Mesodermal cell (in vitro differentiated cells): ENCODE measurements at regions not wholly inside any gene's neighbourhood (a gene's known extent, or its start where the extent isn't known, plus 50 kb on each side); places are given as distances from the start of the nearest gene placed in this dataset.
"Not testable (repeated sequence)": the region's sequence is repeated elsewhere in the genome, so short reads cannot be mapped to it uniquely, and the experiment has no call there.

Source experiments
- H3K27ac ChIP-seq: 2 replicates; pipeline ENCODE4 v1.7.0; 2013; ENCODE audit warnings: mild to moderate bottlenecking, low read depth, low read length, moderate library complexity; ENCODE audit not compliant: severe bottlenecking
- H3K36me3 ChIP-seq: 2 replicates; pipeline ENCODE4 v1.7.1; 2013; ENCODE audit warnings: mild to moderate bottlenecking, low read length, moderate library complexity; ENCODE audit not compliant: control insufficient read depth, insufficient read depth
- H3K4me1 ChIP-seq: one replicate; pipeline ENCODE4 v1.7.1; 2013; ENCODE audit warnings: mild to moderate bottlenecking, low read length; ENCODE audit not compliant: insufficient read depth, control insufficient read depth, poor library complexity, severe bottlenecking
- H3K4me3 ChIP-seq: 2 replicates; pipeline ENCODE4 v1.7.0; 2013; ENCODE audit warnings: low read length, control low read depth, mild to moderate bottlenecking; ENCODE audit not compliant: insufficient read depth, poor library complexity, severe bottlenecking; ENCODE audit errors: extremely low read depth
- H3K9me3 ChIP-seq: 2 replicates; pipeline ENCODE4 v1.7.1; 2013; ENCODE audit warnings: mild to moderate bottlenecking, low read length, moderate library complexity; ENCODE audit not compliant: control insufficient read depth
- WGBS, 2 experiments: methylation state at CpG; one replicate each; pipeline ENCODE4 v1.1.5; 2013; ENCODE audit warnings: missing lambda C conversion rate in 2 of 2; ENCODE audit not compliant: insufficient coverage in 2 of 2; 5-methylcytosine and 5-hydroxymethylcytosine counted together

- H3K36me3 ChIP-seq, result no peaks in the 10 kb centered on the region
- WGBS, 2 experiments, result 60% methylated on average over 1 of the region's 2 CpGs; no CpG with 5 or more reads in 1 of the 2 experiments
- H3K27ac ChIP-seq, result no peak overlapping the region
- H3K4me1 ChIP-seq, result peaks cover 3% of the 10 kb centered on the region
- no peak overlapping the region for H3K4me3 ChIP-seq
- H3K9me3 ChIP-seq, result no peaks in the 10 kb centered on the region
Measured at GRCh38 chr3:26198609-26199008, 408.7 kb downstream of the OXSM start.

DNA sequence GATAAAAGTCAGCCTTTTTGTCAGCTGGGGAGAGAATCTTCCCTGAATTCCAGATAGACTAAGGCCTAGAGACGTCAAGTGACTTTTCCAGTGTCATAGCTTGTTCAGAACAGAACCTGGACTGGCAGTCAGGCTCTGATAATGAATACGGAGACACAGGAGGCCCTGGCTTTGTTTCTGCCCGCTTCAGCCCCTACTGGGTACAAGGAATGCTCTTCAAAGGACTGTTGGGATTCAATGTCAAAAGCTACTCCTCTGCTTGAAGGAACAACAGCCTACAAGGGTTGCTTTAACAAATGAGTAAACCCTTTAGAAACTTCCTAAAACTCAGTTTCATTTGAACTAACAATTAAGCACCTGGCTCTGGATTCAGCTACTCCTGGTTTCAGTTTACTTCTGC lies 412.3 kb downstream of the OXSM start:
- Histone ChIP-seq H3K9me3 (no peaks in the 10 kb centered on the region), H3K4me1 (peaks cover 3% of the 10 kb centered on the region), H3K36me3 (no peaks in the 10 kb centered on the region), H3K27ac (no peak overlapping the region), H3K4me3 (no peak overlapping the region)
- 49 to 62% methylated on average over 3 of the region's 3 CpGs for WGBS, 2 experiments

- Histone ChIP-seq H3K9me3 (no peaks in the 10 kb centered on the region), H3K36me3 (no peaks in the 10 kb centered on the region), H3K4me3 (no peak overlapping the region), H3K27ac (no peak overlapping the region), H3K4me1 (no peaks in the 10 kb centered on the region)
- WGBS, 2 experiments, result 100% methylated on average over 1 of the region's 1 CpG; no CpG with 5 or more reads in 1 of the 2 experiments
Measured at GRCh38 chr3:26205475-26205874, 415.6 kb downstream of the OXSM start.

- Histone ChIP-seq H3K36me3 (no peaks in the 10 kb centered on the region), H3K9me3 (peaks cover 11% of the 10 kb centered on the region), H3K4me1 (no peaks in the 10 kb centered on the region), H3K27ac (no peak overlapping the region), H3K4me3 (no peak overlapping the region)
- WGBS, 2 experiments, result 100% methylated on average over 1 of the region's 4 CpGs; no CpG with 5 or more reads in 1 of the 2 experiments
Measured at GRCh38 chr3:26208201-26208600, 414.4 kb upstream of the LRRC3B start.

DNA sequence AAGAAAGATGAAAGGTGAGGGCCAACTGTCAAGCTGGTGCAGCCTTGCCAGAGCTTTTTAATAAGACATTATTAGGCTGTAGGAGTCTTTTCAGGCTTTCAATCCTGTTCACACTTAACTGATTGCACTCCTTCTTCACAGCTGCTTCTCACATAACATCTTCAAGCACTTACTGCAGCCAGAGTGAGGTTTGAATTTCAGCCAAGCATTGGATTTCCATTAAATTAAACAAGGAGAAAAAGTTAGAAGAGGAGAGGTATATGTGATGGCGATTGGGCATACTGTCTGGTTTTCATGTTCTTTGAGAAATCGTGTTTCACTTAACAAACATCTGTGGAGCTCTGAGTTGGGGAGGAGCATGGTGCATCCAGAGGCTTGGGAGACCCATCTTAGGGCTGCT lies 392.8 kb upstream of the LRRC3B start:
- H3K27ac ChIP-seq, result no peak overlapping the region
- WGBS, 2 experiments, result 88 to 90% methylated on average over 2 of the region's 2 CpGs
- H3K4me3 ChIP-seq, result no peak overlapping the region
- no peaks in the 10 kb centered on the region for H3K9me3 ChIP-seq
- H3K4me1 ChIP-seq, result no peaks in the 10 kb centered on the region
- H3K36me3 ChIP-seq, result no peaks in the 10 kb centered on the region

GRCh38 chr3:26233374-26233773 lies 389.2 kb upstream of the LRRC3B start:
- WGBS, 2 experiments, result 90% methylated on average over 3 of the region's 4 CpGs
- H3K27ac ChIP-seq, result no peak overlapping the region
- no peak overlapping the region for H3K4me3 ChIP-seq
- H3K4me1 ChIP-seq, result peaks cover 4% of the 10 kb centered on the region
- no peaks in the 10 kb centered on the region for H3K9me3 ChIP-seq
- H3K36me3 ChIP-seq, result no peaks in the 10 kb centered on the region

GRCh38 chr3:26236531-26236930 lies 386.0 kb upstream of the LRRC3B start:
- Histone ChIP-seq H3K36me3 (no peaks in the 10 kb centered on the region), H3K4me1 (peaks cover 4% of the 10 kb centered on the region), H3K9me3 (no peaks in the 10 kb centered on the region), H3K27ac (no peak overlapping the region), H3K4me3 (no peak overlapping the region)
- 75% methylated on average over 1 of the region's 2 CpGs; no CpG with 5 or more reads in 1 of the 2 experiments for WGBS, 2 experiments

- H3K4me1 ChIP-seq, result peaks cover 4% of the 10 kb centered on the region
- H3K27ac ChIP-seq, result no peak overlapping the region
- no peak overlapping the region for H3K4me3 ChIP-seq
- no peaks in the 10 kb centered on the region for H3K36me3 ChIP-seq
- no peaks in the 10 kb centered on the region for H3K9me3 ChIP-seq
- no CpG with 5 or more reads among the region's 4 CpGs for WGBS, 2 experiments
Measured at GRCh38 chr3:26237036-26237682, 385.4 kb upstream of the LRRC3B start.

GRCh38 chr3:26244586-26244985 lies 378.0 kb upstream of the LRRC3B start:
- not testable (repeated sequence) for H3K36me3 ChIP-seq, H3K4me1 ChIP-seq, H3K9me3 ChIP-seq, H3K27ac ChIP-seq, H3K4me3 ChIP-seq
- 94 to 95% methylated on average over 8 to 9 of the region's 14 CpGs for whole genome bisulfite sequencing, 2 experiments

DNA sequence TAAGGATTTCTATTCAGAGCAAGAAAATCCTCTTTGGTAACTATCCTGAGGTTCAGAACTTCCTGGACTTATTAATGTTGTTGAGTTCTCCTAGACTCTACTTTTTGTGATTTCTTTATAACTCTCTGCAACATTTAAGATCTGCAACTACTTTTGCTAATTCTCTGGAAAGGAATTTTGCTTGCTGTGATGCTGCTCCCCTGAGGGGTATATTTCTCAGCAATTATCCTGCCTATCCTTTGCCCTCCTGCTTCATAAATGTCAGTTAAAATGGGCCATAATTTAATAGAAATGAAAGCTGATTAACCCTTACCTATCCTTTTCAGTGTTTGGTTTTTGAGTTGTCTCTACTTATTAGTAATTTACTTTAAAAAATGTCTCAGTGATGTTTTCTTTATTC lies 377.3 kb upstream of the LRRC3B start:
- no peaks in the 10 kb centered on the region for H3K36me3 ChIP-seq
- no peaks in the 10 kb centered on the region for H3K9me3 ChIP-seq
- no peak overlapping the region for H3K4me3 ChIP-seq
- peaks cover 2% of the 10 kb centered on the region for H3K4me1 ChIP-seq
- H3K27ac ChIP-seq, result no peak overlapping the region

DNA sequence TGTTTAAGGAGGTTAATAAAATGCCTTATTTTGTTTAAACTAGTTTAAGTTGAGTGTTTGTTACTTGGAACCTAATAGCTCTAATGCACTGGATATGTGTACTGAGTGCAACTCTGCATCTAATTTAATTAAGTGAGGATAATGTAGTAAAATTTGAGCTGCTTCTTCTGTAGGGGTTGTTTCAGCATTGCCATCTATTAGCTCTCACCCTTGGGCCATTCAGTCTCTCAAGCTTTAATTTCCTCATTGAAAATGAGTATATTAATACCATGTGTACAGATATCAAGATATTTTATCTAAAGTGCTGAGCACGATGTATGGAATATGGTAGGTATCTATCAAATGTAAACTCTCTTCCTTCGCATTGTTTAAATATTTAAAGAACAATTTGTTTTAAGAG lies 375.7 kb upstream of the LRRC3B start:
- Histone ChIP-seq H3K4me1 (peaks cover 2% of the 10 kb centered on the region), H3K9me3 (no peaks in the 10 kb centered on the region), H3K27ac (no peak overlapping the region), H3K36me3 (no peaks in the 10 kb centered on the region), H3K4me3 (no peak overlapping the region)
- WGBS, 2 experiments, result no CpG with 5 or more reads among the region's 2 CpGs
